Dedifferentiated amniotic fluid mesenchymal stem cell (primary cell): ENCODE measurements at regions not wholly inside any gene's neighbourhood (a gene's known extent, or its start where the extent isn't known, plus 50 kb on each side); places are given as distances from the start of the nearest gene placed in this dataset.
"Not testable (repeated sequence)": the region's sequence is repeated elsewhere in the genome, so short reads cannot be mapped to it uniquely, and the experiment has no call there.

ENCODE experiments used
- DNase-seq: peaks from one replicate; pipeline ENCODE4 v3.0.0-alpha.2; 2016; ENCODE audit errors: extremely low spot score

- DNase-seq: no peak
Observed at GRCh38 chr22:49697047-49697446, 130.6 kb downstream of the BRD1 start.

- no peak for DNase-seq
Observed at GRCh38 chr22:49694462-49695260, 133.0 kb downstream of the BRD1 start.

GRCh38 chr22:49693848-49694247 lies 133.8 kb downstream of the BRD1 start:
- no peak for DNase-seq

DNA sequence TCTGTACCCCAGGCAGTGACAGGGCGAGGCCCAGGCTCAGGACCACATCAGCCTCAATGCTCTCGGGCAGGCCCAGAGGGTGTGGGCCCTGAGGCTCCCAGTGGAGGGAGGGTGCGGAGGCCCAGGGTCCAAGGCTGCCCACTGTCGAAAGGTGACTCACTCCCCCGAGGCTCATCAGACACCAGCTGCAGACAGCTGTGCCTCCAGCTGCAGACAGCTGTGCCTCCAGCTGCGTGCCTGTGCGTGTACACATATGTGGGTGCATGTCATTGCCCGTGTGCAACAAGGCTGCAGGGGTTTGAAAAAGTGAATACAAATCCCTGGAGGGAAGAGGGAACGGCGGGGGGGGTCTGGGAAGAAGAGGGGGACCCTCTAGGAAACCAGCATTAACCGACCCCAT lies 134.3 kb downstream of the BRD1 start:
- DNase-seq: no peak

GRCh38 chr22:49692499-49693225 lies 135.0 kb downstream of the BRD1 start:
- no peak for DNase-seq

GRCh38 chr22:49691256-49691655 lies 136.4 kb downstream of the BRD1 start:
- DNase-seq: no peak

- DNase-seq: no peak
Observed at GRCh38 chr22:49690454-49690853, 137.2 kb downstream of the BRD1 start.

GRCh38 chr22:49689858-49690257 lies 137.8 kb downstream of the BRD1 start:
- no peak for DNase-seq

- no peak for DNase-seq
Observed at GRCh38 chr22:49689255-49689770, 138.4 kb downstream of the BRD1 start.

DNA sequence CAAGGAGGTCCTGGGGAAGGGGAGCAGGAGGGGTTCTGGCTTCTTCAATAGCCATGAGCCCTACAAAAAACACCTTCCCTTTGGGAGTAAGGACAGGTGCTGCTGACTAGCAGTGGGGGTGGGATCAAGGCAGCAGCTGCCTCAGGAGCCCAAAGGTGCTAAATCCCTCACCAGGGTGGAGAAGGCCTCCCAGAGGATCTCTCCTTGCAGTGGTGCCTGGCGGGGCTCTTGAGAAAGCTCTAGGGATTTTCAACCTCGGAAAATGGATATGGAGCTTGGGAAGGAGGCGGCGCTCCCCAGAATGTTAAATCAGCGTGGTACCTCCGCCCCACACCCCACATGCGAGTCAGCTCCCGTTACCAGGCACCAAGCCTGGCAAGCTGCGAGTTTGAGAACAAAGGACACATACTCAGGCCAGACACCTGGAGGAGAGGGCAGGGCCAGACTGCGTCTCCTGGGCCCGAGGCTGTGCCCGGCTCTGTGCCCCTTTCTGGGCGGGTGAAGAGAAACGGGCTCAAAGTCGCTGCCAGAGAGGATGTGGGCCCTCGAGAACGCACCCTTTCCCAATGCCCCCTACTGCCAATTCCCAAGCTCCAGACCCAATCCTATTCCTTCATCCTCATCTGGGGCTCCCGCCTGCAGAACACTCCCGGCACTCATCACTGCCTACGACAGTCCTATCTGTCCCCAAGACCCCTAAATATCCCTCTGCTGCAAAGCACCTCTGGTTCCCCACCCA lies 139.0 kb downstream of the BRD1 start:
- DNase-seq: no peak

DNA sequence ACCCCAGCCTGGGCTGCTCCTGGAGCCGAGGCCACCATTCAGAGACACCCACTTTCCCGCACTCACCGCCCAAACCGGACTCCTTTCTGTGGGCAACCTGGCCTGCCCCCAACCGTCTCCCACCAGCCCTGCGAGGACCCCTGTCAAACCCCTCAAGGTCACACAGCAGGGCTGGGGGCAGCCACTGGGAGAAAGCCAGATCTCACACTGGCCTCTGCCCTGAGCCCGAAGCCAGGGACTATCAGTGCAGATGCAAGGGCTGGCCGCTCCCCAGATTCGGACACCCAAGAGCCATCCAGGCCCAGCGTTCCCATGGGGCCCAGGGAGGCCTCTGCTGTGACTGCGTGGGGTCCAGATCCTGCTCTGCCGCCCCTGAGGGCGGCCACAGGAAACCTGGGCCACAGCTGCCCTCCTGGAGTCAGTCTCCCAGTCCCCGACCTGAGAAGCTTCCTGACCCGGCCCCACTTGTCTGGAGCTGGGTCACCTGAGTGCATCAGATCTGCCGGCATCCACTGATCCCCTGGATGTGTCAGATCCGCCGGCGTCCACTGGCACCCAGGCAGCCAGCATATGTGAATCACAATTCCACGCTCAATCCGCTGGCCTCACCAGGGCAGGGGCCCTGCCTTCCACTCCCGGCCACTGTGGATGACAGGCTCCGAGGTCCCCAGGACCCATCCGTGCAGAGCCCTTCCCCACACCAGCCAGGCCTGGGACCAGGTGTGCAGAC lies 139.7 kb downstream of the BRD1 start:
- no peak for DNase-seq

DNA sequence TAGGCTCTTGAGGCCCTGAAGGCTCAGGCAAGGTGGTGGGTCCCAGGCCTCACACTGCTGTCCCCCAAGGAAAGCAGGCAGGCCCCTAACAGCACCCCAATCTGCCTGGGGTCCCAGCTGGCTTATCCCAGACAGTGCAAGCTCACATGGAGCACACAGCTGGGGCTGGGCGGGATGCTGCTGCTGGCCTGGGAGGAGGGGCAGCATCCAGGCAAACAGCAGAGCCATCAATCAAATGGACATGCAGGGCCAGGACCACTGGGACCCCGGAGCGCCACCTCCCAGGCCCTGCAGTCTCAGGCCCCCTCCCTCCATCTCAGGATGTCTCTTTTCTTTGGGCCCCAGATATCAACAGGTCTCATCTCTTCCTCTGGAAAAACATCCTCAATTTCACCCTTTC lies 140.3 kb downstream of the BRD1 start:
- no peak for DNase-seq

- no peak for DNase-seq
Observed at GRCh38 chr22:49686495-49687219, 141.0 kb downstream of the BRD1 start.

GRCh38 chr22:49685686-49686085 lies 142.0 kb downstream of the BRD1 start:
- DNase-seq: no peak

DNA sequence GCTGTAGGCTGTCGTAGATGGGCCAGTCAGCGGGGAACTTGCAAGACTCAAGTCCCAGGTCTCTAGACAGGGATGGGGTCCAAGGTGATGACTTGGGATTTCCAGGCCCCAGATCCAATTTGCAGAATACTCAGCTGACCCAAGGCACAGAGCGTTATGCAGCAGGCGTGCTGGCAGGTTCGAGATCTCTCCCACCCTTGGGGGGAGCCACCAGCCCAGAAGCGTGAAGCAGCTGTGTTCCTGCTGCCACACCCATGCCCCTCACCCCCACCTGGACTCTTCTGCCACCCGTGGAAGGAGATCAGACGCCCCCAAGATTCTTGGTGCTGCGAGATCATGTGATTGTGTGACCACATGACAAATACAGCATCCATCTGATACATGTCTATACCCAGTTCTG lies 142.6 kb downstream of the BRD1 start:
- DNase-seq: no peak

DNA sequence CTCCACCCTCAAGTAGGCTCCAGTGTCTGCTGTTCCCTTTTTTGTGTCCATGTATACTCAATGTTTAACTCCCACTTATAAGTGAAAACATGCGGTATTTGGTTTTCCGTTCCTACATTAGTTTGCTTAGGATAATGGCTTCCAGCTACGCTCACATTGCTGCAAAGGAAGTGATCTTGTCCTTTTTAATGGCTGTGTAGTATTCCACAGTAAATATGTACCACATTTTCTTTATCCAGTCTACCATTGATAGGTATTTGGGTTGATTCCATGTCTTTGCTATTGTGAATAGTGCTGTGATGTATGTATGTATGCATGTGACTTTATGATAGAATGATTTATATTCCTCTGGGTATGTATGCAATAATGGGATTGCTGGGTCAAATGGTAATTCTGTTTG lies 144.6 kb downstream of the BRD1 start:
- DNase-seq: no peak

GRCh38 chr22:49680819-49681218 lies 146.9 kb downstream of the BRD1 start:
- DNase-seq: not testable (repeated sequence)

- no peak for DNase-seq
Observed at GRCh38 chr22:49678842-49679170, 148.9 kb downstream of the BRD1 start.

DNA sequence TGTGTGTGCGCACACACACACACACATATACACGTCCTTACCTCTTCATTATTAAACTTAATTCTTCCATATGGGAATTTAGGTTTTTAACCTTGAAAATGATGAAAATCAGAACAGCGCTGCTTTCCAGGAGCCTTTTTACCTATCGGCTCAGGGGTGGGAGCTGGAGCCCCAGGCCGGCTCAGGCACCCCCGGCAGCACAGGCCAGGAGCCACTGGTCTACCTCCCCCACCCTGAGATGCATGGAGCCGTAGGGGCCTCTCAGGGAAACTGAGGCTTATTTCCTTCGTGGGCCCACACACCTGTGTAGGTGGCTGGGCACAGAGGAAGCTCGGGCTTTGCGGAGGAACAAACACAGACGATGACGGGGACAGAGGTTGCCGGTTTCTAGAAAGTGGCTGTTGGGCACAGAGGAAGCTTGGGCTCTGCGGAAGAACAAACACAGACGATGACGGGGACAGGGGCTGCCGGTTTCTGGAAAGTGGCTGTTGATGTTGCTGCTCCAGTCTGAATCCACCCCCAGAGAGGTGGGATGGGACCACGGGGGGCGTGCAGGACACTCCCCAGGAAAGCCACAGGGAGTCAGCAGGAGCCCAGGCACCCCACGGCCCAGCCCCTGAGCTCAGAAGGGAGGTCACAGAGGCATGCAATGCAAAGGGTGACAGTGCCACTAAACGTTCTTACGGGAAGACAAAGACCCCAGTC lies 149.4 kb downstream of the BRD1 start:
- DNase-seq: no peak

DNA sequence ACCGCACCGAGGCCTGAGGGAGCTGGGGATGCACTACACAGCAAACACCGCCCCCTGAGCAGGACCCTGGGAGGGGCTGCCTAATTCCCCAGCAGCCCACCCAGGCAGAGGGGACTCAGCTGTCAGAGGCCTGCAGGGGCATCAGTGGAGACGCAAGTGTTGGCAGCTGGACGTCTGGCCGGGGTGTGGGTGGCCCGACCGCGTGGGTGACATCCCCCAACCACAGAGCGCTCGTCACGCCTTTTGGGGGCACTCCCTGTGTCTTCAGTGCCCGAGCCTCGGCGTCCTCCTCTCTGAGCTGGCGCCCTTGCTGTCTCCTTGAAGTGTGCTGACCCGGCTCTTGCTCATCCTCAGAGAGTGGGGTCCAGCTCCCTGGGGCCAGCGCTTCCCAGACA lies 150.2 kb downstream of the BRD1 start:
- DNase-seq: no peak
